Neuron (in vitro differentiated cells): ENCODE measurements at regions not wholly inside any gene's neighbourhood (a gene's known extent, or its start where the extent isn't known, plus 50 kb on each side); places are given as distances from the start of the nearest gene placed in this dataset.

ENCODE experiments used
- H2AFZ ChIP-seq: one replicate; pipeline ENCODE4 v1.6.1; 2013; ENCODE audit warnings: low read depth, mild to moderate bottlenecking, inconsistent platforms, low read length, moderate library complexity
- H3K27me3 ChIP-seq: one replicate; pipeline ENCODE4 v1.6.1; 2013; ENCODE audit warnings: low read length; ENCODE audit not compliant: insufficient read depth
- H3K36me3 ChIP-seq: one replicate; pipeline ENCODE4 v1.6.1; 2013; ENCODE audit warnings: low read length; ENCODE audit not compliant: insufficient read depth
- H3K4me1 ChIP-seq: one replicate; pipeline ENCODE4 v1.6.1; 2013; ENCODE audit warnings: low read length; ENCODE audit not compliant: insufficient read depth
- H3K4me3 ChIP-seq: 2 replicates; pipeline ENCODE4 v1.5.1; 2013; ENCODE audit warnings: mild to moderate bottlenecking, low read length, moderate library complexity
- H3K9me3 ChIP-seq: one replicate; pipeline ENCODE4 v1.6.1; 2013; ENCODE audit warnings: low read length

- Histone ChIP-seq H3K4me3 (no peak overlapping the region), H3K36me3 (no peaks in the 10 kb centered on the region), H3K4me1 (no peaks in the 10 kb centered on the region), H3K27me3 (no peaks in the 10 kb centered on the region), H2AFZ (no peak overlapping the region), H3K9me3 (no peaks in the 10 kb centered on the region)
Measured at GRCh38 chr6:77217896-77218295, 245.4 kb downstream of the HTR1B start.

- no peaks in the 10 kb centered on the region for H3K4me1 ChIP-seq
- no peaks in the 10 kb centered on the region for H3K36me3 ChIP-seq
- no peak overlapping the region for H2AFZ ChIP-seq
- H3K4me3 ChIP-seq, result no peak overlapping the region
- H3K9me3 ChIP-seq, result no peaks in the 10 kb centered on the region
- H3K27me3 ChIP-seq, result no peaks in the 10 kb centered on the region
Measured at GRCh38 chr6:77205936-77206335, 257.4 kb downstream of the HTR1B start.

GRCh38 chr6:77204555-77204954, 258.7 kb downstream of the HTR1B start:
- Histone ChIP-seq H3K4me3 (no peak overlapping the region), H2AFZ (no peak overlapping the region), H3K27me3 (no peaks in the 10 kb centered on the region), H3K9me3 (no peaks in the 10 kb centered on the region), H3K4me1 (no peaks in the 10 kb centered on the region), H3K36me3 (no peaks in the 10 kb centered on the region)

- Histone ChIP-seq H3K4me1 (no peaks in the 10 kb centered on the region), H2AFZ (no peak overlapping the region), H3K36me3 (no peaks in the 10 kb centered on the region), H3K9me3 (no peaks in the 10 kb centered on the region), H3K27me3 (no peaks in the 10 kb centered on the region), H3K4me3 (no peak overlapping the region)
Measured at GRCh38 chr6:77183447-77183846, 279.8 kb downstream of the HTR1B start.

GRCh38 chr6:77181749-77182148, 281.5 kb downstream of the HTR1B start:
- H3K4me1 ChIP-seq, result no peaks in the 10 kb centered on the region
- no peaks in the 10 kb centered on the region for H3K27me3 ChIP-seq
- no peak overlapping the region for H2AFZ ChIP-seq
- no peak overlapping the region for H3K4me3 ChIP-seq
- no peaks in the 10 kb centered on the region for H3K9me3 ChIP-seq
- no peaks in the 10 kb centered on the region for H3K36me3 ChIP-seq

GRCh38 chr6:77180326-77180725, 283.0 kb downstream of the HTR1B start:
- no peak overlapping the region for H2AFZ ChIP-seq
- H3K27me3 ChIP-seq, result no peaks in the 10 kb centered on the region
- no peaks in the 10 kb centered on the region for H3K4me1 ChIP-seq
- no peak overlapping the region for H3K4me3 ChIP-seq
- no peaks in the 10 kb centered on the region for H3K36me3 ChIP-seq
- no peaks in the 10 kb centered on the region for H3K9me3 ChIP-seq

- no peaks in the 10 kb centered on the region for H3K4me1 ChIP-seq
- H3K36me3 ChIP-seq, result no peaks in the 10 kb centered on the region
- H3K9me3 ChIP-seq, result no peaks in the 10 kb centered on the region
- H2AFZ ChIP-seq, result no peak overlapping the region
- no peaks in the 10 kb centered on the region for H3K27me3 ChIP-seq
- H3K4me3 ChIP-seq, result no peak overlapping the region
Measured at GRCh38 chr6:77178821-77179220, 284.5 kb downstream of the HTR1B start.

- Histone ChIP-seq H3K36me3 (no peaks in the 10 kb centered on the region), H3K4me1 (no peaks in the 10 kb centered on the region), H3K9me3 (no peaks in the 10 kb centered on the region), H3K4me3 (no peak overlapping the region), H2AFZ (no peak overlapping the region), H3K27me3 (no peaks in the 10 kb centered on the region)
Measured at GRCh38 chr6:77177470-77177869, 285.8 kb downstream of the HTR1B start.

- Histone ChIP-seq H3K9me3 (no peaks in the 10 kb centered on the region), H3K4me3 (no peak overlapping the region), H3K4me1 (no peaks in the 10 kb centered on the region), H3K36me3 (no peaks in the 10 kb centered on the region), H3K27me3 (no peaks in the 10 kb centered on the region), H2AFZ (no peak overlapping the region)
Measured at GRCh38 chr6:77173472-77174074, 289.7 kb downstream of the HTR1B start.

- no peak overlapping the region for H3K4me3 ChIP-seq
- H3K36me3 ChIP-seq, result no peaks in the 10 kb centered on the region
- no peaks in the 10 kb centered on the region for H3K9me3 ChIP-seq
- no peaks in the 10 kb centered on the region for H3K27me3 ChIP-seq
- H2AFZ ChIP-seq, result no peak overlapping the region
- no peaks in the 10 kb centered on the region for H3K4me1 ChIP-seq
Measured at GRCh38 chr6:77172578-77172977, 290.7 kb downstream of the HTR1B start.

GRCh38 chr6:77159730-77160129, 303.6 kb downstream of the HTR1B start:
- Histone ChIP-seq H3K36me3 (no peaks in the 10 kb centered on the region), H3K9me3 (no peaks in the 10 kb centered on the region), H2AFZ (no peak overlapping the region), H3K4me3 (no peak overlapping the region), H3K27me3 (no peaks in the 10 kb centered on the region), H3K4me1 (no peaks in the 10 kb centered on the region)

- H3K4me3 ChIP-seq, result no peak overlapping the region
- H3K9me3 ChIP-seq, result no peaks in the 10 kb centered on the region
Measured at GRCh38 chr6:77151241-77151640, 312.1 kb downstream of the HTR1B start.

GRCh38 chr6:77150736-77151135, 312.6 kb downstream of the HTR1B start:
- Histone ChIP-seq H3K27me3 (no peaks in the 10 kb centered on the region), H3K4me1 (no peaks in the 10 kb centered on the region), H3K9me3 (no peaks in the 10 kb centered on the region), H3K36me3 (no peaks in the 10 kb centered on the region), H2AFZ (no peak overlapping the region), H3K4me3 (no peak overlapping the region)

More at GRCh38 chr6:77151241-77151640, 312.1 kb downstream of the HTR1B start:
- no peaks in the 10 kb centered on the region for H3K36me3 ChIP-seq
- no peak overlapping the region for H2AFZ ChIP-seq
- H3K27me3 ChIP-seq, result no peaks in the 10 kb centered on the region
- H3K4me1 ChIP-seq, result no peaks in the 10 kb centered on the region

- Histone ChIP-seq H3K36me3 (no peaks in the 10 kb centered on the region), H3K9me3 (no peaks in the 10 kb centered on the region), H3K27me3 (no peaks in the 10 kb centered on the region), H3K4me1 (no peaks in the 10 kb centered on the region), H2AFZ (no peak overlapping the region), H3K4me3 (no peak overlapping the region)
Measured at GRCh38 chr6:77145244-77145643, 318.0 kb downstream of the HTR1B start.
